Pancreas (tissue), 10 donors: ENCODE measurements at regions not wholly inside any gene's neighbourhood (a gene's known extent, or its start where the extent isn't known, plus 50 kb on each side); places are given as distances from the start of the nearest gene placed in this dataset.
"Not testable (repeated sequence)": the region's sequence is repeated elsewhere in the genome, so short reads cannot be mapped to it uniquely, and the experiment has no call there.

ENCODE experiments used
- ATAC-seq, 4 donors: fragments of 200-7000 bp; cut with Tn5 transposase; one replicate each; pipeline versions ENCODE4 v1.8.0 to v1.9.1; 2020; ENCODE audit warnings: mild to moderate bottlenecking in 4 of 4, moderate library complexity in 4 of 4
- DNase-seq, 6 donors: peaks; one replicate each; pipeline ENCODE4 v3.0.0-alpha.2; 2020
- FAIRE-seq: peaks from 2 replicates; lab custom pipeline; 2012; peaks lifted over from hg19 to GRCh38; lab: Jason Lieb, UNC
- H3K27ac ChIP-seq, 4 donors: fragments of 200-600 bp; sonication (generic); 1 replicate in 3 of 4; 2 replicates in 1 of 4; pipeline versions ENCODE4 v1.5.0 to v1.8.0; 2020
- H3K27me3 ChIP-seq, 4 donors: fragments of 200-600 bp; one replicate each; pipeline ENCODE4 v1.8.0; 2021
- H3K36me3 ChIP-seq, 3 donors: fragments of 200-600 bp; sonication (generic) in 1 of 3; one replicate each; pipeline versions ENCODE4 v1.5.0 to v1.8.0; 2020 to 2021
- H3K4me1 ChIP-seq, 3 donors: fragments of 200-600 bp; one replicate each; pipeline ENCODE4 v1.8.0; 2021
- H3K4me3 ChIP-seq, 4 donors: fragments of 200-600 bp; sonication (generic) in 2 of 4; one replicate each; pipeline versions ENCODE4 v1.5.0 to v1.8.0; 2020 to 2021
- H3K9me3 ChIP-seq, 4 donors: fragments of 200-600 bp; one replicate each; pipeline ENCODE4 v1.8.0; 2021
- WGBS, 2 donors: extraction: QIAGEN DNeasy Blood & Tissue Kit; methylation state at CpG; one replicate each; pipeline ENCODE4 v1.1.7; 2013; 5-methylcytosine and 5-hydroxymethylcytosine counted together
- intact Hi-C, 3 donors: fragments of 100-400 bp; cut with DNase I; formaldehyde crosslinking; loops; one replicate each; pipeline versions ENCODE4 v1.11.1 to v1.14.2; 2022
- TF ChIP-seq, protein P1 (sequence below), 4 donors: fragments of 200-600 bp; sonication (generic) in 3 of 4; IDR thresholded peaks; one replicate each; pipeline versions ENCODE4 v1.5.0 to v1.8.0; 2021; ENCODE audit warnings: antibody characterized with exemption in 4 of 4
- donor health status: healthy with polysubstance abuse.
- donor health status: DM: no; HTN: no; CAD: no; lungs with moderate emphysema.
- donor health status: DM: no; HTN: no; CAD: no.
- donor health status: control.
- donor health status: control.
- donor health status: Bipolar disorder and iron deficiency.
- donor health status: DM: yes; HTN: yes; CAD: no.
- donor health status: DM: no; HTN: no; CAD: no.
- donor health status: DM: no; HTN: no; CAD: no.
- donor health status: DM: yes; HTN: yes; CAD: no.

DNA sequence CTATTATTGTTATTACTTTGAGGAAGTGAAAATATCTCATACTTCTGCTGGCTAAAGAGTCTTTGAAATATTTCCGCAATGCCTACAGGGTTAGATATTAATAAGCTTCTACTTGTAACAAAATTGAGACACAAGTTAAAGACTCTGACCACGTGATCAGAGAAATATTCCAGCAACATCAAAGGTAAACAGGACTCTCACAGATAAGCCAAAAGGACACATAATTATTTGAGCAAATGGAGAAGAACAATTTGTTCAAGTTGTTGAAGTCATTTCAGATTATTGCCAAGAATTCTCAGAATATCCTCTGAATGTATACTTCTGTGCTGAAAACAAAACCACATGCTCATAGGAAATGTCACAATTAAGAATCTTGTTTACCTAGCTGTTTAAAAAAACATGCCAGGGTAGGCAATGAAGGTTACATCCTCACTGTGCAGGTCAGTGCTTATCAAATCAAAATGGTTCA lies 225.8 kb upstream of the ALCAM start:
- WGBS, 2 donors, result 25 to 29% methylated on average over 2 of the region's 2 CpGs
- H3K4me3 ChIP-seq, result no peak overlapping the region
- FAIRE-seq, result no peak
- H3K9me3 ChIP-seq, result no peaks in the 10 kb centered on the region
- no peaks in the 10 kb centered on the region for H3K27me3 ChIP-seq
- DNase-seq, result no peak
- TF ChIP-seq, protein P1, sequence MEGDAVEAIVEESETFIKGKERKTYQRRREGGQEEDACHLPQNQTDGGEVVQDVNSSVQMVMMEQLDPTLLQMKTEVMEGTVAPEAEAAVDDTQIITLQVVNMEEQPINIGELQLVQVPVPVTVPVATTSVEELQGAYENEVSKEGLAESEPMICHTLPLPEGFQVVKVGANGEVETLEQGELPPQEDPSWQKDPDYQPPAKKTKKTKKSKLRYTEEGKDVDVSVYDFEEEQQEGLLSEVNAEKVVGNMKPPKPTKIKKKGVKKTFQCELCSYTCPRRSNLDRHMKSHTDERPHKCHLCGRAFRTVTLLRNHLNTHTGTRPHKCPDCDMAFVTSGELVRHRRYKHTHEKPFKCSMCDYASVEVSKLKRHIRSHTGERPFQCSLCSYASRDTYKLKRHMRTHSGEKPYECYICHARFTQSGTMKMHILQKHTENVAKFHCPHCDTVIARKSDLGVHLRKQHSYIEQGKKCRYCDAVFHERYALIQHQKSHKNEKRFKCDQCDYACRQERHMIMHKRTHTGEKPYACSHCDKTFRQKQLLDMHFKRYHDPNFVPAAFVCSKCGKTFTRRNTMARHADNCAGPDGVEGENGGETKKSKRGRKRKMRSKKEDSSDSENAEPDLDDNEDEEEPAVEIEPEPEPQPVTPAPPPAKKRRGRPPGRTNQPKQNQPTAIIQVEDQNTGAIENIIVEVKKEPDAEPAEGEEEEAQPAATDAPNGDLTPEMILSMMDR (IDR thresholded peaks at IDR 0.05), result no peak
- intact Hi-C loops, result no loop called here
- ATAC-seq, result peak in 3 of 4 donors; percentile 35 to 61 (median 40)
- no peaks in the 10 kb centered on the region for H3K36me3 ChIP-seq
- H3K4me1 ChIP-seq, result peaks cover 0 to 11% (median 0%) of the 10 kb centered on the region in 3 donors
- H3K27ac ChIP-seq, result no peak overlapping the region

DNA sequence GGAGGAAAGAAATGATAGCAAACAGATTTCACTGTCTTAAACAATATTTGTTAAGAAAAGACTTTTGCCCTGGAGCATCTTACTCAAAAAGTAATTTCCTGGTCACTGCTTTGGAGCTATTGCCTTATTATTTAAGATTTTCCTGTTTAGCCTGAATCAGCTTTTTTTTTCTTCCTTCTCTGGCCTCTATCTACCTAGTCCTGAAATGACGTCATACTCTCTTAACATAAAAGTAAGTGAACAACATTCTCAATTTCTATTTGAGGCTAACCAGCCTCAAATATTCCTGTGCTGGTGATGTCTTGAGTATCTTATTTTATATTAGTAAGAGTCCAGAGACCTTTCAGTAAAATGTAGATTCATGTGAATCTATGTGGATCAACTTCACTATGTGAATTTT lies 221.9 kb upstream of the ALCAM start:
- intact Hi-C loops, result no loop called here

DNA sequence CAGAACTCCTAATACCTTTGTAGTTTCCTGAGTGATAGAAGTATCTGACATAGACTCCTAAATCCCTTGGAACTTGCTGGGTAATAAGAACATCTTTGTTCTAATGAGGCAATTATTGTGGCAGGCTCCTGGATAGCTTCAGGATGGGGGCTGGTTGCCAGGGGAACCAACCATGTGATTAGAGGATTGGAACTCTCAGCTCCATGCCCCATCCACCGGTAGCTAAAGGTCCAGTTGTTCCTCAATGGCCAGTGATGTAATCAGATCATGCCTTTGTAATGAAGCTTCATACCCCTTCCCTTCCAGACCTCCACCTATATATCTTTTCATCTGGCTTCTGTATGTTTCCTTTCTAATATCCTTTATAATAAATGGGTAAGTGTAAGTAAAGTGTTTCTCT lies 221.2 kb upstream of the ALCAM start:
- intact Hi-C loops, result no loop called here
- FAIRE-seq, result no peak
- Histone ChIP-seq H3K36me3 (no peaks in the 10 kb centered on the region), H3K4me3 (no peak overlapping the region), H3K27ac (no peak overlapping the region), H3K4me1 (peaks cover 0 to 10% (median 0%) of the 10 kb centered on the region in 3 donors), H3K27me3 (no peaks in the 10 kb centered on the region), H3K9me3 (no peaks in the 10 kb centered on the region)
- DNase-seq, result no peak
- TF ChIP-seq, protein P1 (IDR thresholded peaks at IDR 0.05), result no peak
- WGBS, 2 donors, result 60 to 76% methylated on average over 1 of the region's 1 CpG
- ATAC-seq, result no peak

More for the DNA sequence above, 221.9 kb upstream of the ALCAM start:
- no peak overlapping the region for H3K4me3 ChIP-seq
- 74 to 77% methylated on average over 1 of the region's 1 CpG for WGBS, 2 donors
- H3K27ac ChIP-seq, result no peak overlapping the region
- FAIRE-seq (no peak), DNase-seq (no peak), ATAC-seq (no peak)
- no peaks in the 10 kb centered on the region for H3K27me3 ChIP-seq
- TF ChIP-seq, protein P1 (IDR thresholded peaks at IDR 0.05), result no peak
- H3K9me3 ChIP-seq, result no peaks in the 10 kb centered on the region
- no peaks in the 10 kb centered on the region for H3K36me3 ChIP-seq
- peaks cover 0 to 11% (median 0%) of the 10 kb centered on the region in 3 donors for H3K4me1 ChIP-seq

DNA sequence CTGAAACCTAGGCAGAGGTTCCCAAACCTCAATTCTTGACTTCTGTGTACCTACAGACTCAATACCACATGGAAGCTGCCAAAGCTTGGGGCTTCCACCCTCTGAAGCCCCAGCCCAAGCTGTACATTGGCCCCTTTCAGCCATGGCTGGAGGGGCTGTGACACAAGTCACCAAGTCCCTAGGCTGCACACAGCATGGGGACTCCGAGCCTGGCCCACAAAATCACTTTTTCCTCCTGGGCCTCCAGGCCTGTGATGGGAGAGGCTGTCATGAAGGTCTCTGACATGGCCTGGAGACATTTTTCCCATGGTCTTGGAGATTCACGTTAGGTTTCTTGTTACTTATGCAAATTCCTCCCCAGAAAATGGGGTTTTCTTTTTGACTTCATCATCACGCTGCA lies 217.5 kb upstream of the ALCAM start:
- FAIRE-seq, ATAC-seq: not testable (repeated sequence)

DNA sequence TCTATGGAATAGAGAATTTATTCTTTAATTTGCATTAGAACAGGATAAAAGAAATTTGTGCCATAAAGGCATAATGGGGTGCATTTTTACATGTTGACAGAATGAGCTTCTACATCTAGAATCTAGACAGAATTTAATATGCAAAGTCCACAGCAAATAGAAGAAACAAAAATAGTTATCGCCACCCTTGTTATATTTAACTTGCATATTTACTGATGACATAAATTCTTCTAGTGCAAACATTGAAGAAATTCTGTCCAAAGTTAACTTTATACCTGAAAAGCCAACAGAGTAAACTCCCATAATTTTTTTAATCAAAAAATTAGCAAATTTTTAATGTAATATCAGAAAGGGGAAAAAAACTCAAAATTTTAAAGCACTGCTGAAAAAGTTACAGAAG lies 213.7 kb upstream of the ALCAM start:
- Histone ChIP-seq H3K27me3 (no peaks in the 10 kb centered on the region), H3K4me1 (peaks cover 0 to 10% (median 7%) of the 10 kb centered on the region in 3 donors), H3K36me3 (no peaks in the 10 kb centered on the region), H3K9me3 (no peaks in the 10 kb centered on the region), H3K27ac (no peak overlapping the region), H3K4me3 (no peak overlapping the region)
- intact Hi-C loops, result no loop called here
- FAIRE-seq (no peak), ATAC-seq (peak in 1 of 4 donors; percentile 27), DNase-seq (no peak)
- TF ChIP-seq, protein P1 (IDR thresholded peaks at IDR 0.05), result no peak
- WGBS, 2 donors, result 28 to 33% methylated on average over 1 of the region's 1 CpG

More for the DNA sequence above, 217.5 kb upstream of the ALCAM start:
- H3K27me3 ChIP-seq, H3K27ac ChIP-seq, DNase-seq, intact Hi-C loops, H3K36me3 ChIP-seq, H3K4me3 ChIP-seq, H3K9me3 ChIP-seq: not testable (repeated sequence)
- peaks cover 0 to 10% (median 7%) of the 10 kb centered on the region in 3 donors for H3K4me1 ChIP-seq
- whole genome bisulfite sequencing, 2 donors, result 88 to 94% methylated on average over 3 of the region's 3 CpGs
